GM19395 (cell line): ENCODE measurements at regions not wholly inside any gene's neighbourhood (a gene's known extent, or its start where the extent isn't known, plus 50 kb on each side); places are given as distances from the start of the nearest gene placed in this dataset.

Experiments
- ATAC-seq: cut with Tn5 transposase; IDR thresholded peaks from one replicate; pipeline ENCODE4 v1.9.1; 2021; ENCODE audit warnings: mild to moderate bottlenecking, moderate library complexity; ENCODE audit not compliant: unreplicated experiment

DNA sequence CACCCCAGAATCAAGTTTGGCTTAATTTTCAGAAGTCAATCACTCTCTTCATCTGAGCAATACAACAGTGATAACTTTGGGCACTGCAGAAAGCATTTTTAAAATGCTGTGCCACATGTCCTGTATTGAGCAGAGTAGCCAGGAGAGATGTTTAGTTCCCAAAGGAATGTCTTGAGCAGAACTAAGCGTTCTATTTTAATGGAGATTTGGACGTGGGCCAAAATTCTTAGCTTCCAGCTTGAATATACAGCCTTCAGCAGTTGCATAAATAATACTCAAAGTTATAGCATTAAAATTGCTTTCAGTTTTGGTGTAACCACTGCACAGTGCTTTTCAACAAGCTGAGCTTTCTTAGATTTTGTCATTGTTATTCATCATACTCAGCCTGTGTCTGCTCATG lies 679.2 kb downstream of the NLGN4X start:
- no peak for ATAC-seq

DNA sequence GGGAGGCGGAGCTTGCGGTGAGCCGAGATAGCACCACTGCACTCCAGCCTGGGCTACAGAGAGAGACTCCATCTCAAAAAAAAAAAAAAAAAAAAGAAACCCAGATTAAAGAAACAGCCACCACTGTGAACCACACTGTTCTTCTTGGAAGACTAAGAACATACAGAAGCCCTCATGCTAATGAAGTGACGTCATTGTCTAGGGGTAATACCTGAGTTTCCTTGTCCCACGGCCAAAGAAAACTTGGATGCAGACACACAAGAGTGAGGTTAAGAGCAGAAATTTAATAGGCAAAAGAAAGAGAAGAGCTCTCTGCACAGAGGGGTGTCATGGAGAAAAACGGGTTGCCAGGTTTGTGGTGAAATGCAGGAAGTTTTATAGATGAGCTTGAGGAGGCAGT lies 691.6 kb downstream of the NLGN4X start:
- ATAC-seq, result no peak

GRCh38 chrX:5536261-5536660 lies 692.4 kb downstream of the NLGN4X start:
- no peak for ATAC-seq

DNA sequence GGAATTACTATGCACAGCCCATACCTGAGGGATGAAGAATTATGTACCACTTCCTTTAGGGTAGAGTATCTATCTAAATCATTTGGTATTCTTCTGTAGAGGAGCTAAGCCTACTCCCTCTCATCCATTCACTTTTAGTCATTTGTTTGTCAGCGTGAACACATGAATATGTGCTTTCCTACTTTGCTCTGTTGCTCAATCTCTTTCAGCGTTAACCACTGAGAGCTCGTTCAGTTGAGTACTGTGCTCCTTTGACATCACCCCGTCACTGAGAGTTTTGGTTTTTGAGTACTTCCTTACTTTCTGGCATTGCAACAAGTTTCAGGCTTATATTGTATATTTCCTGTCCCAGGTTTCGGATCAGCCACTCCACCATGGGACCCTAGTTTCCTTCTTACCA lies 700.6 kb downstream of the NLGN4X start:
- no peak for ATAC-seq

DNA sequence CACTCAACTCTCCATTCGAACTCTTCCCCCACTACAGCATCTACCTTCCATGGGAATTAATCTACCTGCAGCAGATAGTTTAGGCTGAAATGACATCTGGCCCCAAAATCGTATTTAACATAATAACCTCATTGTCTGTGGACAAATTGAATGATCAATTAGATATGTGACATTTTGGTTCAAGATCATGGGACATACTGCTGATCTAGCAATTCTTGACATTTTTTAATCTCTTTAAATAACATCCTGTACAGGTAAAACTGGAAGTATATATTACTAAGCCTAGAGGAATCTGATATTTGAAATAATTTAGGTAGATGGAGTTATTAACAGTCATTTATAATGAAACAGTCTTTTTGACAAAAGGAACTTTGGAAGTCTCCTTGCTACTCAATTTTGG lies 702.5 kb downstream of the NLGN4X start:
- ATAC-seq, result no peak

- ATAC-seq, result no peak
Measured at GRCh38 chrX:5490786-5491563, 737.7 kb downstream of the NLGN4X start.

DNA sequence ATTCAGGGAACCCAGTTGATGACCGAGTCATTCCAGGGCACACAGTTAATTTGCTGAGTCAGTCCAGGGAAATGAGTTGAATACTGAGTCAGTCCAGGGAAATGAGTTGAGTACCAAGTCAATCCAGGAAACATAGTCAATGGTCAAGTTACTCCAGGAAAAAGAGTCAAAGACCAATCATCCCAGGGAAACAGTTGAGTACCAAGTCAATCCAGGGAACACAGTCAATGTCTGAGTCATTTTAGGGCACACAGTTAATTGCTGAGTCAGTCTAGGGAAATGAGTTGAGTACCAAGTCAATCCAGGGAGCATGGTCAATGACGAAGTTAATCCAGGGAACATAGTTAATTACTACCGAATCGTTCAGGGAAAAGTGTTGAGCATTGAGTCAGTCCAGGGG lies 754.4 kb downstream of the NLGN4X start:
- ATAC-seq, result no peak

DNA sequence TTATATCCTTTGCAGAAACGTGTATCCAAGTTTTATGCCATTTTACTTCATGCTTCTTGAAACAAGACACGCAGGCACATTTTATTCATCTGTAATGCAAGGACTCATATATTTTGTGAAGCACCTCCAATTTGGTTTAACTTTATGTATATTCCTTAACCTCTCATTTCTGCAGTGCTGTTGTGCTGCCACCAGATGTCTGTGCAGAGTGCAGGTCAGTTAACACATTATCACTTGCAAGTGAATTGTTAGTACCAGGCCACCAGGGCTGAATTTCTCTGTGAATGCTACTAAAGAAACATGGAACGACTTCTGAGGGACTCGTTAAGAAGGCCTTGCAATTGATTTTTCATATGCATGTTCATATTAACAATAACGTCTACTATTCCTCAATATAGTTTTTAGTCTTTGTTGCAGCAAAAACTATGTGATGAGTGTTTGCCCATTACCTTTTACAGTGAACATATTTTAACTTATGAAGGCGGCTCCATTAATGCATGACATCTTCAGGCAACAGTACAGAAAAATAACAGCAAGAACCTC lies 770.3 kb downstream of the NLGN4X start:
- no peak for ATAC-seq

DNA sequence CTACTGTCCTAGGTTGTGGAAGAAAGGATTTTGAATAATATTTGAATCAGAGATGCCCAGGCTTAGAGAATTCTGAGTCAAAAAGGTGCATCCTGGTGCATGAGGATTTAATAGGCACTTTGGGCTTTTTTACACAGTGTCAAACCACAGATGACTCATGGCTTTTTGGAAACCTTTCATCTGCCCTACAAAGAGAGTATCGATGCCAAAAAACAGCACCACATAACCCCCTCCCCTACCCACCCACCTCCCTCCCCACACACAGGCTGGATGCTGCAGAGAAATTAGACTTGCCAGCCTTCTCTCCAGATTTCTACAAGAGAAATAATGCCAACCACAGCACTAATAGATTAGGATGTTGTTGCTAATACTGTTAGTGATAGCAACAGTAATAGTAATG lies 779.3 kb downstream of the NLGN4X start:
- ATAC-seq, result no peak

DNA sequence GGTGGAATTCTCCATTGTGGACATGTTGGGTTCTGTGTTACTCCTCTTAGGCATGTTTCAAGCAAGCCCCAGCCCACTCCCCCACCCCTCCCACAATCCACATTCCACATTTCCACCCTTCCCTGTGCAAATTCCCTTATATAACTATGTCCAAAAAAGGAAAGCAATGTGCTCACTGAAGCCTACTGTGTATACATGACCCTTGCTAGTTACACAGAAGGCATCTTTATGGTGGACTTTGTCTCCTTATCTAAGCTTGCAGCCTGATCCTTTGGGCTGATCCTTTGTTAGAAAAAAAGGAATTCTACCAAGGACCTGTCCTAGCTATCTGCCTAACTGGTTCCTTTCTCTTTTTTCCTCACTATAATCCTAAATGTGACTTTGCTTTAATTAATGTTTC lies 796.8 kb downstream of the NLGN4X start:
- no peak for ATAC-seq

DNA sequence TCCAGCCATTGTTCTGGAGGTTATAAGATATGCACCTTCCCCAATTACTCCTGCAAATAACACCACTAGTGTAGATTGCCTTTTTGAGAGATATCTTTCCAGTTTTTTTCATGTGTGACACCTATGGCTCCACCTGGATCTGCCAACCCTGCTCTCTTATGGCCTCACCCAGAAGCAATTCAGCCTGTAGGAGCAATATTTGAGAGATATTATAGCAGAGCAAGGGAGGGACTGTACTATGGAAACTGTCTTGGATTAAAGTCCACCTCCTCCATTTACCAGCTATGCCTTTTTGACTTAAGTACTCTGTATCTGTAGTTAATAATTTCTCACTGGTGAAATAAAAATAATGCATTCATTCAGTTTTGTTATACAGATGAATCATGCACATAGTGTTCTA lies 803.5 kb downstream of the NLGN4X start:
- ATAC-seq, result no peak

DNA sequence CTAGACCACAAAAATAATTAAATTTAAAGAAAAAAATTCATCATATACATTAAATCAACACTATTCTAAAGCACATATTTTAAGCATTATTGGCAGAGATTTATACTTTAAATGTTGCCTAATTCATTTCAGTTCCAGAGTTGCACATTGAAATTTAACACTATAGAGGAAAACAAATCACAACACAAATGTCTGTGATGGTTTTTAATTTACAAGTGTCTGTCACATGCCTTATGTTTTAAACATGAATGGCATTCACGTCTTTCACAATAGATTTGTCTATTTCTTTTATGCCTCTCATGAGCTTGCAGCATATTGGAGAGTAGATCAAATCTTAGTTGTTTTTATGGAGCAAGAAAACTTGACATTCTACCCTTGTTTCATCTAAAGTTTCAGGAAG lies 811.3 kb downstream of the NLGN4X start:
- no peak for ATAC-seq

DNA sequence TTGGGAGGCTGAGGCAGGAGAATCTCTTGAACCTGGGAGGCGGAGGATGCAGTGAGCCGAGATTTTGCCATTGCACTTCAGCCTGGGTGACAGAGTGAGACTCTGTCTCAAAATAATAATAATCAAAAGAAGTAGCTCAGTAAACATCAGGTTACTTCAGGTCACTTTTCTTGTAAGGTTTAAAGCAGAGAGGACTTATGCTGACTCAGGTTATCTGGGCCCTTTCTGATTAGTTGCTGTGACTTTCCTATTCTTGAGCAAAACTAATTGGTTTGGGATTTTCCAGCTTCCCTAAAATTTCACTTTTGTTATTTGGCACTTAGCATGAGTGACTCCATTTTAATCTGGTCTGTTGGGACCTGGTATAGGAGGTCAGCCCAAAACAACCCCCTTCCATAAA lies 812.9 kb downstream of the NLGN4X start:
- ATAC-seq, result no peak

DNA sequence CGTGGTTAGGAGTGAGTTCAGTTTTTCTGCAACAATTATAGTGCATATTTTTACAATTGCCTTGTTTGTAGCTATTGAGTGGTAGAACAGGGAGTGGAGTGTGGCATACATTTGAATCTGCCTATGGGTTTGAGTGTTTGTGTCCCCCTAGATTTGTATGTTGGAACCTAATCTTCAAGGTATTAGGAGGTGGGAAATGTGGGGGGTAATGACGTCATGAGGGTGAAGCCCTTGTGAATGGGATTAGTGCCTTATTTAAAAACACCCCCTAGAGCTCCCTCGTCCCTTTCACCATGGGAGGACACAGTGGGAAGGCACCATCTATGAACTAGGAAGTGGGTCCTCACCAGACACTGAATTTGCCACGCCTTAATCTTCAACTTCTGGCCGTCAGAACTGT lies 819.6 kb downstream of the NLGN4X start:
- no peak for ATAC-seq

DNA sequence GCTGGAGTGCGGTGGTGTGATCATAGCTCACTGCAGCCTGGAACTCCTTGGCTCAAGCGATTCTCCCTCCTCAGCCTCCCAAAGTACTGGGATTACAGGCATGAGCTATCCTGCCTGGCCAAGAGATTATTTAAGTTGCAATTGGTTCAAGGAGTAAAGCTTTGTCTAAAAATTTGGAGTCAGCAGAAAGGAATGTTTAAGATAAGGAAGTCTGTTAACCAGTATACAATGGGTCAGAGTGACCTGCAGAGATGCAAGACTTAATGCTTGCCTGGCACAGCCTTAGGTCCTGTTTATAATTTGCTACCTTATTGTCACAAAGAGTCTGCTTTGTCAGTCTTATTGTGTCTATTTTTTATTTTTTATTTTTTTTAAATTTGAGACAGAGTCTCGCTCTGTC lies 826.2 kb downstream of the NLGN4X start:
- no peak for ATAC-seq

- ATAC-seq, result no peak
Measured at GRCh38 chrX:5399403-5399802, 829.3 kb downstream of the NLGN4X start.

GRCh38 chrX:5397409-5397808 lies 831.3 kb downstream of the NLGN4X start:
- ATAC-seq, result no peak

DNA sequence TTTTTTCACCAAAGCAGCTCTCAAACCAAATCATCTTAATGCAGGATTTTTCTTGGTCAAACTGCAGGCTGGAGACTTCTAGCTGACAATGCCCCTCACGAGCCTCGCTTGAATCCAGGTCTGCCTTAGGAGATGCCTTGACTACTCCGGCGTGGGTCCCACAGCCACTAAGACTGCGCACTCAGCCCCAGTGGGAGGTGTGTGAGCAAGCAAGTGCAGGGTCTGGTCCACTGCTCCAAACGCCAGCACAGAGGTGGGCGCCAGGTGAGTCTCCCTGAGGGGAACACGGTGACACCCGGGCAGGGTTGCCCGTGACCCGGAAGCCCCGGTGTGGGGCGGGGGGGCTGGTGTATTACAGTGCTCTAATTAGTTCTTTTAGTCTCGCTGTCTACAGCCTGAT lies 838.3 kb downstream of the NLGN4X start:
- ATAC-seq, result no peak

GRCh38 chrX:5388087-5388486 lies 840.6 kb downstream of the NLGN4X start:
- ATAC-seq, result peak; percentile 73

- no peak for ATAC-seq
Measured at GRCh38 chrX:5380426-5380825, 848.2 kb downstream of the NLGN4X start.

- ATAC-seq, result no peak
Measured at GRCh38 chrX:5341902-5342301, 886.8 kb downstream of the NLGN4X start.

GRCh38 chrX:5337160-5337559 lies 891.5 kb downstream of the NLGN4X start:
- ATAC-seq, result no peak

DNA sequence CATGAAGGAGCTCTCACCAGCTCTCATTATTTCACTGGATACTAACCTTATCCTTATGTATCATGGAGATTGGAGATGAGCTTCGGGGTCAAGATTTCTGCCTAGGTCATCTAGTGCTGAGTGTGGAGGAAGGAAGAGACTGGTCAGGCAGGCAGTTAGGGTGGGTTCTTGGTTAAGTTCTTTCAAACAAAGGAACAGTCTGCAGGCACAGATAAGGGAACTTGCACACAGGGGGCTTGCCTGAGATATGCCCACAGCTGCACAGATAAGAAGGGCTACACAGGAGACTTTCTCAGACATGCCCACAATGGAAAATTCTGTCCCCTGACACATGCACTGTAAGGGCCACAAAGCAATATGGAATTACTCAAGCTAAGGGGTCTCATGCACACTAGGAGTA lies 904.1 kb downstream of the NLGN4X start:
- no peak for ATAC-seq
